H9 (cell line): ENCODE measurements at regions not wholly inside any gene's neighbourhood (a gene's known extent, or its start where the extent isn't known, plus 50 kb on each side); places are given as distances from the start of the nearest gene placed in this dataset.
A peak's percentile ranks its signal among the peaks of the same experiment; 100 is the strongest.

Source experiments
- DNase-seq: peaks from one replicate; pipeline ENCODE4 v3.0.0-alpha.2; 2017
- H2AFZ ChIP-seq: one replicate; pipeline ENCODE4 v1.6.1; 2013; ENCODE audit warnings: mild to moderate bottlenecking, low read length, control low read depth, moderate library complexity
- H2AK5ac ChIP-seq: 2 replicates; pipeline ENCODE4 v1.6.1; 2013; ENCODE audit warnings: low read length, control low read depth, mixed read lengths; ENCODE audit not compliant: insufficient read length
- H2BK120ac ChIP-seq: one replicate; pipeline ENCODE4 v1.6.1; 2013; ENCODE audit warnings: low read depth, mild to moderate bottlenecking, low read length, control low read depth, inconsistent platforms; ENCODE audit not compliant: poor library complexity, severe bottlenecking
- H2BK12ac ChIP-seq: 2 replicates; pipeline ENCODE4 v1.6.1; 2013; ENCODE audit warnings: low read length, control low read depth, mixed read lengths, low read depth; ENCODE audit not compliant: insufficient read length
- H2BK15ac ChIP-seq: 2 replicates; pipeline ENCODE4 v1.6.1; 2013; ENCODE audit warnings: low read depth, low read length, control low read depth
- H2BK20ac ChIP-seq: one replicate; pipeline ENCODE4 v1.6.1; 2013; ENCODE audit warnings: low read depth, mild to moderate bottlenecking, low read length, control low read depth, inconsistent platforms; ENCODE audit not compliant: poor library complexity, severe bottlenecking
- H2BK5ac ChIP-seq: 2 replicates; pipeline ENCODE4 v1.6.1; 2013; ENCODE audit warnings: low read length, control low read depth, mixed read lengths; ENCODE audit not compliant: insufficient read length
- H3K14ac ChIP-seq: 2 replicates; pipeline ENCODE4 v1.6.1; 2013; ENCODE audit warnings: low read length, control low read depth; ENCODE audit not compliant: insufficient read depth
- H3K18ac ChIP-seq: 2 replicates; pipeline ENCODE4 v1.6.1; 2013; ENCODE audit warnings: low read depth, mild to moderate bottlenecking, mixed read lengths, low read length, control low read depth; ENCODE audit not compliant: insufficient read length
- H3K23ac ChIP-seq: 2 replicates; pipeline ENCODE4 v1.6.1; 2013; ENCODE audit warnings: low read length, control low read depth, mixed read lengths, low read depth; ENCODE audit not compliant: insufficient read length
- H3K23me2 ChIP-seq: 2 replicates; pipeline ENCODE4 v1.6.1; 2013; ENCODE audit warnings: low read depth, mild to moderate bottlenecking, mixed read lengths, low read length, control low read depth; ENCODE audit not compliant: insufficient read length, poor library complexity, severe bottlenecking
- H3K27ac ChIP-seq: 2 replicates; pipeline ENCODE4 v1.5.1; 2013; ENCODE audit warnings: low read length, control low read depth, mixed read lengths, low read depth; ENCODE audit not compliant: insufficient read length
- H3K27me3 ChIP-seq: 2 replicates; pipeline ENCODE4 v1.6.1; 2013; ENCODE audit warnings: low read length, control low read depth, inconsistent platforms; ENCODE audit not compliant: insufficient read depth
- H3K4ac ChIP-seq: 2 replicates; pipeline ENCODE4 v1.6.1; 2013; ENCODE audit warnings: low read depth, mild to moderate bottlenecking, control low read depth, inconsistent platforms, low read length, moderate library complexity
- H3K4me1 ChIP-seq: 2 replicates; pipeline ENCODE4 v1.6.1; 2013; ENCODE audit warnings: low read length, control low read depth, inconsistent platforms; ENCODE audit not compliant: insufficient read depth
- H3K4me2 ChIP-seq: 2 replicates; pipeline ENCODE4 v1.6.1; 2013; ENCODE audit warnings: low read length, control low read depth, mixed read lengths; ENCODE audit not compliant: insufficient read length, insufficient read depth
- H3K56ac ChIP-seq: 2 replicates; pipeline ENCODE4 v1.6.1; 2013; ENCODE audit warnings: low read depth, mild to moderate bottlenecking, mixed read lengths, low read length, control low read depth; ENCODE audit not compliant: insufficient read length
- H3K79me1 ChIP-seq: 2 replicates; pipeline ENCODE4 v1.6.1; 2013; ENCODE audit warnings: low read depth, mild to moderate bottlenecking, moderate library complexity, low read length, control low read depth, inconsistent platforms; ENCODE audit not compliant: insufficient read depth, poor library complexity, severe bottlenecking
- H3K79me2 ChIP-seq: 2 replicates; pipeline ENCODE4 v1.6.1; 2013; ENCODE audit warnings: low read length, control low read depth, inconsistent platforms; ENCODE audit not compliant: insufficient read depth
- H3K9ac ChIP-seq: 2 replicates; pipeline ENCODE4 v1.6.1; 2013; ENCODE audit warnings: low read length, control low read depth, mixed read lengths; ENCODE audit not compliant: insufficient read length; ENCODE audit errors: extremely low read depth
- H3K9me3 ChIP-seq: one replicate; pipeline ENCODE4 v1.6.1; 2013; ENCODE audit warnings: low read depth, low read length, inconsistent platforms; ENCODE audit not compliant: control insufficient read depth
- H3T11ph ChIP-seq: one replicate; pipeline ENCODE4 v1.6.1; 2013; ENCODE audit warnings: mild to moderate bottlenecking, low read length, control low read depth, inconsistent platforms
- H4K20me1 ChIP-seq: one replicate; pipeline ENCODE4 v1.6.1; 2013; ENCODE audit not compliant: control insufficient read depth, insufficient read length, insufficient read depth
- H4K5ac ChIP-seq: 2 replicates; pipeline ENCODE4 v1.6.1; 2013; ENCODE audit warnings: low read depth, mild to moderate bottlenecking, mixed read lengths, low read length, control low read depth; ENCODE audit not compliant: insufficient read length
- H4K8ac ChIP-seq: replicated peaks from 2 replicates; pipeline ENCODE4 v1.6.1; 2013; ENCODE audit warnings: low read length, control low read depth, mixed read lengths, low read depth; ENCODE audit not compliant: insufficient read length
- H4K91ac ChIP-seq: 2 replicates; pipeline ENCODE4 v1.6.1; 2013; ENCODE audit warnings: low read depth, mild to moderate bottlenecking, moderate library complexity, mixed read lengths, low read length, control low read depth; ENCODE audit not compliant: insufficient read length
- H3K27ac Mint-ChIP-seq, 3 experiments: 2 replicates in 2 of 3; 3 replicates in 1 of 3; pipeline ENCODE4 v1.8.0; 2020 to 2021; ENCODE audit warnings: mixed read lengths in 3 of 3, mild to moderate bottlenecking in 1 of 3, moderate library complexity in 1 of 3
- H3K27me3 Mint-ChIP-seq: 2 replicates; pipeline ENCODE4 v1.8.0; 2021; ENCODE audit warnings: low read depth, mild to moderate bottlenecking, moderate library complexity, mixed read lengths
- H3K36me3 Mint-ChIP-seq, 3 experiments: 2 replicates in 2 of 3; 3 replicates in 1 of 3; pipeline ENCODE4 v1.8.0; 2020 to 2021; ENCODE audit warnings: low read depth in 3 of 3, mixed read lengths in 3 of 3; ENCODE audit not compliant: insufficient read depth in 1 of 3
- H3K4me1 Mint-ChIP-seq, 2 experiments: 2 replicates each; pipeline ENCODE4 v1.8.0; 2020; ENCODE audit warnings: mixed read lengths in 2 of 2
- H3K4me3 Mint-ChIP-seq, 2 experiments: 2 replicates in 1 of 2; 3 replicates in 1 of 2; pipeline ENCODE4 v1.8.0; 2020 to 2021; ENCODE audit warnings: mild to moderate bottlenecking in 2 of 2, mixed read lengths in 2 of 2, moderate library complexity in 1 of 2
- H3K9me3 Mint-ChIP-seq, 2 experiments: 2 replicates in 1 of 2; 3 replicates in 1 of 2; pipeline ENCODE4 v1.8.0; 2020; ENCODE audit warnings: mild to moderate bottlenecking in 2 of 2, mixed read lengths in 2 of 2, moderate library complexity in 1 of 2
- CTCF ChIP-seq: fragments of 200-600 bp; sonication (generic); conservative IDR thresholded peaks from 3 replicates; pipeline ENCODE4 v1.8.0; 2021; ENCODE audit warnings: antibody characterized with exemption, mild to moderate bottlenecking
- WGBS: extraction: QIAGEN DNeasy Blood & Tissue Kit; methylation state at CpG from one replicate; pipeline ENCODE4 v1.1.7; 2013; ENCODE audit warnings: missing lambda C conversion rate, low lambda C conversion rate, mixed read lengths; ENCODE audit not compliant: insufficient read length; ENCODE audit errors: extremely low coverage; 5-methylcytosine and 5-hydroxymethylcytosine counted together

- Histone ChIP-seq H4K5ac (no peak overlapping the region), H3K4ac (no peak overlapping the region), H3K4me2 (no peak overlapping the region), H3K27ac (no peak overlapping the region), H3K27me3 (no peaks in the 10 kb centered on the region), H3K23ac (no peak overlapping the region), H3K18ac (no peak overlapping the region), H3K56ac (no peak overlapping the region), H2BK120ac (no peak overlapping the region), H2BK12ac (no peak overlapping the region), H3K23me2 (no peaks in the 10 kb centered on the region), H4K8ac (no peak overlapping the region), H3K9me3 (no peaks in the 10 kb centered on the region), H3T11ph (no peak overlapping the region), H3K4me1 (no peaks in the 10 kb centered on the region), H2AK5ac (no peak overlapping the region), H3K79me1 (no peaks in the 10 kb centered on the region), H3K9ac (no peak overlapping the region), H2BK20ac (no peak overlapping the region), H3K79me2 (no peaks in the 10 kb centered on the region), H2AFZ (no peak overlapping the region), H4K91ac (no peak overlapping the region), H2BK5ac (no peak overlapping the region), H2BK15ac (no peak overlapping the region), H3K14ac (no peak overlapping the region), H4K20me1 (no peaks in the 10 kb centered on the region)
- Mint-ChIP-seq H3K4me1 (peaks cover 0 to 5% of the 10 kb centered on the region in 2 experiments; a peak in 1 of 4 replicates), H3K36me3 (no peaks in the 10 kb centered on the region; a peak in 1 of 7 replicates), H3K9me3 (no peaks in the 10 kb centered on the region), H3K27me3 (peaks cover 43% of the 10 kb centered on the region), H3K4me3 (no peak overlapping the region), H3K27ac (no peak overlapping the region)
- TF ChIP-seq CTCF, result no peak
- WGBS, result no CpG with 5 or more reads among the region's 11 CpGs
- DNase-seq, result peak; percentile 11
These were observed 155.7 kb upstream of the SOX1 start for GRCh38 chr13:111911121-111911720.
